ENCODE measurements at regions not wholly inside any gene's neighbourhood (a gene's known extent, or its start where the extent isn't known, plus 50 kb on each side); places are given as distances from the start of the nearest gene placed in this dataset.

GRCh38 chr7:20466543-20467021 is 135.9 kb downstream of the ITGB8 start:
- ChIA-PET CTCF (no interaction called here), POLR2A (no interaction called here)
- no peak for TF ChIP-seq CTCF (IDR thresholded peaks at IDR 0.05)
- Histone ChIP-seq H3K36me3 (ENCODE audit: control insufficient read depth, insufficient read depth, low read length) (no peaks in the 10 kb centered on the region), H3K4me1 (ENCODE audit: control insufficient read depth, insufficient read depth, low read length) (no peaks in the 10 kb centered on the region), H3K9me3 (ENCODE audit: control insufficient read depth, insufficient read depth, low read depth, low read length) (no peaks in the 10 kb centered on the region), H3K27ac (ENCODE audit: low read length) (no peak overlapping the region), H3K27me3 (ENCODE audit: control insufficient read depth, insufficient read depth, low read length) (no peaks in the 10 kb centered on the region), H3K4me3 (ENCODE audit: low read depth in 2 of 2, low read length in 2 of 2) (no peak overlapping the region)
- intact Hi-C loops (cut with micrococcal nuclease; ENCODE audit: unreplicated experiment) (no loop called here), in situ Hi-C loops (cut with HindIII; ENCODE audit: low pct_unique_long_range_greater_than_20kb, low sequenced_read_pairs) (no loop called here)
- no peak for ATAC-seq
- DNase-seq (ENCODE audit: low read depth, low spot score), result no peak
- BruUV-seq (replicated peaks), result no TSS peak

GRCh38 chr7:20470082-20470481 is 139.4 kb downstream of the ITGB8 start:
- intact Hi-C loops (cut with micrococcal nuclease; ENCODE audit: unreplicated experiment), result no loop called here
- no TSS peak for BruUV-seq (replicated peaks)
- CTCF ChIA-PET, result no interaction called here

More at GRCh38 chr7:20470082-20470481, 139.4 kb downstream of the ITGB8 start:
- Histone ChIP-seq H3K4me1 (ENCODE audit: control insufficient read depth, insufficient read depth, low read length) (no peaks in the 10 kb centered on the region), H3K4me3 (ENCODE audit: low read depth in 2 of 2, low read length in 2 of 2) (no peak overlapping the region), H3K9me3 (ENCODE audit: control insufficient read depth, insufficient read depth, low read depth, low read length) (no peaks in the 10 kb centered on the region), H3K27me3 (ENCODE audit: control insufficient read depth, insufficient read depth, low read length) (no peaks in the 10 kb centered on the region), H3K27ac (ENCODE audit: low read length) (no peak overlapping the region), H3K36me3 (ENCODE audit: control insufficient read depth, insufficient read depth, low read length) (no peaks in the 10 kb centered on the region)
- TF ChIP-seq CTCF (IDR thresholded peaks at IDR 0.05) (no peak), REST (IDR thresholded peaks at IDR 0.05; ENCODE audit: insufficient read depth in 1 of 2, low read depth in 2 of 2, low read length in 1 of 2) (no peak), POLR2AphosphoS5 (IDR thresholded peaks at IDR 0.05; ENCODE audit: low read depth, low read length) (no peak), TCF7L2 (IDR thresholded peaks at IDR 0.05; ENCODE audit: low read depth, low read length) (no peak), SIN3A (IDR thresholded peaks at IDR 0.05; ENCODE audit: borderline replicate concordance, insufficient read depth, low read depth, low read length) (no peak)
- in situ Hi-C loops (cut with HindIII; ENCODE audit: low pct_unique_long_range_greater_than_20kb, low sequenced_read_pairs), result no loop called here
- DNase-seq (ENCODE audit: low read depth, low spot score), result no peak
- ATAC-seq, result no peak
- POLR2A ChIA-PET, result no interaction called here

All from Panc1 (cell line).